C4-2B (cell line): ENCODE measurements at regions not wholly inside any gene's neighbourhood (a gene's known extent, or its start where the extent isn't known, plus 50 kb on each side); places are given as distances from the start of the nearest gene placed in this dataset.

Experiments used
- ZFX ChIP-seq: fragments of 450-650 bp; IDR thresholded peaks from 2 replicates; pipeline ENCODE4 v1.6.1; 2017
- TF ChIP-seq, protein P1 (sequence below): fragments of 450-650 bp; conservative IDR thresholded peaks from 2 replicates; pipeline ENCODE4 v1.5.1; 2017; ENCODE audit warnings: mild to moderate bottlenecking

DNA sequence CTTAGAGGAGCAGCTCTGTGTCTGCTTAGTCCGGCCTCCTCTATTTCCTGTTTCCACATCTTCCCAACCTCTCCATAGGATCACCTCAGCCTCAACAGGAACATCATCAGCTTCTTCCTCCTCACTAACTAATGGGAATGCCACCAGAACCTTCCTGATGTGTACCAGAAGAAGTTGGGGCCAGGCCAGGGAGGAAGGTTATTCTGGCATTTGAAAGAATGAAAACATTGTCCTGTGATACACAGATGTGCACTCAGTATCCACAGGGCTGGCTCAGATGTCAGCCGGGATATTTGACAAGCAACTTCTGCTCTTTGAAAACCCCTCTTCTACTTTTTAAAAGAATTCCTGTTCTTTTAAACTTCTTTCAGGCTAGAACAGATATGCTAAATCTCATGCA, 63.6 kb downstream of the TMEM30B start:
- TF ChIP-seq, protein P1, sequence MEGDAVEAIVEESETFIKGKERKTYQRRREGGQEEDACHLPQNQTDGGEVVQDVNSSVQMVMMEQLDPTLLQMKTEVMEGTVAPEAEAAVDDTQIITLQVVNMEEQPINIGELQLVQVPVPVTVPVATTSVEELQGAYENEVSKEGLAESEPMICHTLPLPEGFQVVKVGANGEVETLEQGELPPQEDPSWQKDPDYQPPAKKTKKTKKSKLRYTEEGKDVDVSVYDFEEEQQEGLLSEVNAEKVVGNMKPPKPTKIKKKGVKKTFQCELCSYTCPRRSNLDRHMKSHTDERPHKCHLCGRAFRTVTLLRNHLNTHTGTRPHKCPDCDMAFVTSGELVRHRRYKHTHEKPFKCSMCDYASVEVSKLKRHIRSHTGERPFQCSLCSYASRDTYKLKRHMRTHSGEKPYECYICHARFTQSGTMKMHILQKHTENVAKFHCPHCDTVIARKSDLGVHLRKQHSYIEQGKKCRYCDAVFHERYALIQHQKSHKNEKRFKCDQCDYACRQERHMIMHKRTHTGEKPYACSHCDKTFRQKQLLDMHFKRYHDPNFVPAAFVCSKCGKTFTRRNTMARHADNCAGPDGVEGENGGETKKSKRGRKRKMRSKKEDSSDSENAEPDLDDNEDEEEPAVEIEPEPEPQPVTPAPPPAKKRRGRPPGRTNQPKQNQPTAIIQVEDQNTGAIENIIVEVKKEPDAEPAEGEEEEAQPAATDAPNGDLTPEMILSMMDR = no peak
- TF ChIP-seq ZFX = no peak
